ENCODE measurements at regions not wholly inside any gene's neighbourhood (a gene's known extent, or its start where the extent isn't known, plus 50 kb on each side); places are given as distances from the start of the nearest gene placed in this dataset.

GRCh38 chr9:106716820-106717219 is 146.1 kb upstream of the ZNF462 start:
- Histone ChIP-seq H3K27ac (no peak overlapping the region), H3K4me1 (replicated peaks) (no peaks in the 10 kb centered on the region), H3K27me3 (replicated peaks; ENCODE audit: insufficient read depth) (no peaks in the 10 kb centered on the region), H3K4me3 (no peak overlapping the region), H3K36me3 (no peaks in the 10 kb centered on the region), H3K9me3 (no peaks in the 10 kb centered on the region)
- intact Hi-C loops (cut with DNase I): no loop called here
- 21% methylated on average over 1 of the region's 1 CpG for WGBS
- TF ChIP-seq CTCF (IDR thresholded peaks at IDR 0.05): no peak
- TF ChIP-seq POLR2AphosphoS5 (IDR thresholded peaks at IDR 0.05): no peak
- TF ChIP-seq POLR2A (IDR thresholded peaks at IDR 0.05): no peak
- no peak for DNase-seq (ENCODE audit: low spot score)

- H3K36me3 ChIP-seq: no peaks in the 10 kb centered on the region
- no peaks in the 10 kb centered on the region for H3K4me1 ChIP-seq (replicated peaks)
- DNase-seq (ENCODE audit: low spot score): no peak
- no peak overlapping the region for H3K27ac ChIP-seq
- no peak overlapping the region for H3K4me3 ChIP-seq
- intact Hi-C loops (cut with DNase I): no loop called here
- H3K9me3 ChIP-seq: no peaks in the 10 kb centered on the region
- H3K27me3 ChIP-seq (replicated peaks; ENCODE audit: insufficient read depth): no peaks in the 10 kb centered on the region
- WGBS: 49% methylated on average over 2 of the region's 2 CpGs
- peak in 1 of 4 experiments; percentile 28 for TF ChIP-seq CTCF (IDR thresholded peaks at IDR 0.05)
- no peak for TF ChIP-seq POLR2A (IDR thresholded peaks at IDR 0.05)
- TF ChIP-seq POLR2AphosphoS5 (IDR thresholded peaks at IDR 0.05): no peak
Measured at GRCh38 chr9:106717686-106718085, 145.3 kb upstream of the ZNF462 start.

- Histone ChIP-seq H3K27me3 (replicated peaks; ENCODE audit: insufficient read depth) (no peaks in the 10 kb centered on the region), H3K4me1 (replicated peaks) (no peaks in the 10 kb centered on the region), H3K27ac (no peak overlapping the region), H3K9me3 (no peaks in the 10 kb centered on the region), H3K36me3 (no peaks in the 10 kb centered on the region), H3K4me3 (no peak overlapping the region)
- no peak for DNase-seq (ENCODE audit: low spot score)
- TF ChIP-seq POLR2A (IDR thresholded peaks at IDR 0.05) (no peak), CTCF (IDR thresholded peaks at IDR 0.05) (no peak), POLR2AphosphoS5 (IDR thresholded peaks at IDR 0.05) (no peak)
- intact Hi-C loops (cut with DNase I): no loop called here
Measured at GRCh38 chr9:106718936-106719335, 144.0 kb upstream of the ZNF462 start.

GRCh38 chr9:106722051-106722753 is 140.8 kb upstream of the ZNF462 start:
- Histone ChIP-seq H3K4me3 (no peak overlapping the region), H3K27ac (no peak overlapping the region), H3K36me3 (no peaks in the 10 kb centered on the region), H3K4me1 (replicated peaks) (no peaks in the 10 kb centered on the region), H3K9me3 (no peaks in the 10 kb centered on the region), H3K27me3 (replicated peaks; ENCODE audit: insufficient read depth) (no peaks in the 10 kb centered on the region)
- intact Hi-C loops (cut with DNase I): no loop called here
- TF ChIP-seq POLR2AphosphoS5 (IDR thresholded peaks at IDR 0.05) (no peak), CTCF (IDR thresholded peaks at IDR 0.05) (no peak), POLR2A (IDR thresholded peaks at IDR 0.05) (no peak)
- no peak for DNase-seq (ENCODE audit: low spot score)
- WGBS: 89% methylated on average over 4 of the region's 4 CpGs

DNA sequence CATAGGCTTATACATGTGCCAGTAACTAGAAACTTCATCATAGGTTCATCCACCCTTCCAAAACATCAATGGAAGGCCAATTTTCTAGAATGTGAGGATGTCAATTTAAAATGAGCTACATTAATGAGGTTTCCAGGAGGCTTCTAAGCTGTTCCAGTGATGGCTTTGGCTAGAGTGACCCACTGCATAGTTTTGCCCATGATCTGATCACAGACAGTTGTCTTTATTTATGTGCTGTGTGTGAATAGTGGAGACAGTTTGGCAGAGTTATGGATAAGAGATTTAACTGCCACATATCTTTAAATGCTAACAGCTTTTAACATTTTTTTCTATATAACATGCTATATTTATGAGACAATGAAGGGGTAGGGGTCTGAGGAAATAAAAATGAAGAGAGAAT is 139.0 kb upstream of the ZNF462 start:
- no peak overlapping the region for H3K27ac ChIP-seq
- H3K4me3 ChIP-seq: no peak overlapping the region
- H3K27me3 ChIP-seq (replicated peaks; ENCODE audit: insufficient read depth): no peaks in the 10 kb centered on the region
- no peaks in the 10 kb centered on the region for H3K4me1 ChIP-seq (replicated peaks)
- no peaks in the 10 kb centered on the region for H3K36me3 ChIP-seq
- H3K9me3 ChIP-seq: no peaks in the 10 kb centered on the region
- TF ChIP-seq POLR2AphosphoS5 (IDR thresholded peaks at IDR 0.05) (no peak), CTCF (IDR thresholded peaks at IDR 0.05) (no peak), POLR2A (IDR thresholded peaks at IDR 0.05) (no peak)
- intact Hi-C loops (cut with DNase I): no loop called here
- no peak for DNase-seq (ENCODE audit: low spot score)
